SK-N-SH (cell line): ENCODE measurements at regions not wholly inside any gene's neighbourhood (a gene's known extent, or its start where the extent isn't known, plus 50 kb on each side); places are given as distances from the start of the nearest gene placed in this dataset.

ENCODE experiments used
- EZH2phosphoT487 ChIP-seq: fragments of 200-600 bp; sonication (generic); IDR thresholded peaks from 2 replicates; pipeline ENCODE4 v1.6.1; 2017; ENCODE audit warnings: low read depth, mixed run types, mild to moderate bottlenecking, antibody characterized with exemption, moderate library complexity, borderline replicate concordance
- FOXJ3 ChIP-seq: sonication (generic); formaldehyde crosslinking; IDR thresholded peaks from 2 replicates; pipeline ENCODE4 v1.5.1; 2020; ENCODE audit warnings: mild to moderate bottlenecking, missing genetic modification reagents
- IRF3 ChIP-seq: fragments of 150-350 bp; IDR thresholded peaks from 2 replicates; pipeline ENCODE4 v1.6.1; 2016; ENCODE audit warnings: mild to moderate bottlenecking, low read depth, low read length
- MAX ChIP-seq: IDR thresholded peaks from 2 replicates; pipeline ENCODE4 v1.4.0; 2012; ENCODE audit warnings: low read depth
- POLR2AphosphoS5 ChIP-seq: IDR thresholded peaks from 2 replicates; pipeline ENCODE4 v1.6.1; 2012; ENCODE audit warnings: low read depth, low read length
- TF ChIP-seq, protein P1 (sequence below): fragments of 200-600 bp; sonication (generic); IDR thresholded peaks from 2 replicates; pipeline ENCODE4 v1.6.1; 2017; ENCODE audit warnings: antibody characterized with exemption, mild to moderate bottlenecking, moderate library complexity

DNA sequence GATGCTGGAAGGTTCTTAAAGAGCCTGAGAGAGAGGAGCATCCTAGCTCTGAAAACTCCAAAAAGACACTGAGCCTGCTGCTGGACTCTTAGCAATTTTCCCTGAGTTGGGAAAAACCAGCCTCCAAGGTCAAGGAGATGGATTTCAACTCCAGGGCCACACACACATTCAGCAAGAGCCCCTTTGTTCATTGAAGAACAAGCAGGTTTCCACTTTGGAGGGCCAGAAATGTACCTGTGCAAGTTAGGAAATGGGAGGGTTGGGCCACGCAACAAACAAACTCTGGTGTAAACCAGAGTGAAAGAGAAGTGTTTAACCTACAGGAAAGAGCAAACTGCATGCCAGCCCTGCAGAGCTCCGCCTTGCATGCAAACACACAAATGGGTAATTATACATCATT is 264.8 kb upstream of the RPL38 start:
- TF ChIP-seq, protein P1, sequence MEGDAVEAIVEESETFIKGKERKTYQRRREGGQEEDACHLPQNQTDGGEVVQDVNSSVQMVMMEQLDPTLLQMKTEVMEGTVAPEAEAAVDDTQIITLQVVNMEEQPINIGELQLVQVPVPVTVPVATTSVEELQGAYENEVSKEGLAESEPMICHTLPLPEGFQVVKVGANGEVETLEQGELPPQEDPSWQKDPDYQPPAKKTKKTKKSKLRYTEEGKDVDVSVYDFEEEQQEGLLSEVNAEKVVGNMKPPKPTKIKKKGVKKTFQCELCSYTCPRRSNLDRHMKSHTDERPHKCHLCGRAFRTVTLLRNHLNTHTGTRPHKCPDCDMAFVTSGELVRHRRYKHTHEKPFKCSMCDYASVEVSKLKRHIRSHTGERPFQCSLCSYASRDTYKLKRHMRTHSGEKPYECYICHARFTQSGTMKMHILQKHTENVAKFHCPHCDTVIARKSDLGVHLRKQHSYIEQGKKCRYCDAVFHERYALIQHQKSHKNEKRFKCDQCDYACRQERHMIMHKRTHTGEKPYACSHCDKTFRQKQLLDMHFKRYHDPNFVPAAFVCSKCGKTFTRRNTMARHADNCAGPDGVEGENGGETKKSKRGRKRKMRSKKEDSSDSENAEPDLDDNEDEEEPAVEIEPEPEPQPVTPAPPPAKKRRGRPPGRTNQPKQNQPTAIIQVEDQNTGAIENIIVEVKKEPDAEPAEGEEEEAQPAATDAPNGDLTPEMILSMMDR, result no peak
- no peak for TF ChIP-seq EZH2phosphoT487
- no peak for TF ChIP-seq MAX
- TF ChIP-seq POLR2AphosphoS5, result no peak
- no peak for TF ChIP-seq IRF3
- TF ChIP-seq FOXJ3, result no peak
